H9 (cell line): ENCODE measurements at regions not wholly inside any gene's neighbourhood (a gene's known extent, or its start where the extent isn't known, plus 50 kb on each side); places are given as distances from the start of the nearest gene placed in this dataset.

Source experiments
- DNase-seq: peaks from one replicate; pipeline ENCODE4 v3.0.0-alpha.2; 2017
- H2AFZ ChIP-seq: one replicate; pipeline ENCODE4 v1.6.1; 2013; ENCODE audit warnings: mild to moderate bottlenecking, low read length, control low read depth, moderate library complexity
- H2AK5ac ChIP-seq: 2 replicates; pipeline ENCODE4 v1.6.1; 2013; ENCODE audit warnings: low read length, control low read depth, mixed read lengths; ENCODE audit not compliant: insufficient read length
- H2BK120ac ChIP-seq: one replicate; pipeline ENCODE4 v1.6.1; 2013; ENCODE audit warnings: low read depth, mild to moderate bottlenecking, low read length, control low read depth, inconsistent platforms; ENCODE audit not compliant: poor library complexity, severe bottlenecking
- H2BK12ac ChIP-seq: 2 replicates; pipeline ENCODE4 v1.6.1; 2013; ENCODE audit warnings: low read length, control low read depth, mixed read lengths, low read depth; ENCODE audit not compliant: insufficient read length
- H2BK15ac ChIP-seq: 2 replicates; pipeline ENCODE4 v1.6.1; 2013; ENCODE audit warnings: low read depth, low read length, control low read depth
- H2BK20ac ChIP-seq: one replicate; pipeline ENCODE4 v1.6.1; 2013; ENCODE audit warnings: low read depth, mild to moderate bottlenecking, low read length, control low read depth, inconsistent platforms; ENCODE audit not compliant: poor library complexity, severe bottlenecking
- H2BK5ac ChIP-seq: 2 replicates; pipeline ENCODE4 v1.6.1; 2013; ENCODE audit warnings: low read length, control low read depth, mixed read lengths; ENCODE audit not compliant: insufficient read length
- H3K14ac ChIP-seq: 2 replicates; pipeline ENCODE4 v1.6.1; 2013; ENCODE audit warnings: low read length, control low read depth; ENCODE audit not compliant: insufficient read depth
- H3K18ac ChIP-seq: 2 replicates; pipeline ENCODE4 v1.6.1; 2013; ENCODE audit warnings: low read depth, mild to moderate bottlenecking, mixed read lengths, low read length, control low read depth; ENCODE audit not compliant: insufficient read length
- H3K23ac ChIP-seq: 2 replicates; pipeline ENCODE4 v1.6.1; 2013; ENCODE audit warnings: low read length, control low read depth, mixed read lengths, low read depth; ENCODE audit not compliant: insufficient read length
- H3K23me2 ChIP-seq: 2 replicates; pipeline ENCODE4 v1.6.1; 2013; ENCODE audit warnings: low read depth, mild to moderate bottlenecking, mixed read lengths, low read length, control low read depth; ENCODE audit not compliant: insufficient read length, poor library complexity, severe bottlenecking
- H3K27ac ChIP-seq: 2 replicates; pipeline ENCODE4 v1.5.1; 2013; ENCODE audit warnings: low read length, control low read depth, mixed read lengths, low read depth; ENCODE audit not compliant: insufficient read length
- H3K27me3 ChIP-seq: 2 replicates; pipeline ENCODE4 v1.6.1; 2013; ENCODE audit warnings: low read length, control low read depth, inconsistent platforms; ENCODE audit not compliant: insufficient read depth
- H3K4ac ChIP-seq: 2 replicates; pipeline ENCODE4 v1.6.1; 2013; ENCODE audit warnings: low read depth, mild to moderate bottlenecking, control low read depth, inconsistent platforms, low read length, moderate library complexity
- H3K4me1 ChIP-seq: 2 replicates; pipeline ENCODE4 v1.6.1; 2013; ENCODE audit warnings: low read length, control low read depth, inconsistent platforms; ENCODE audit not compliant: insufficient read depth
- H3K4me2 ChIP-seq: 2 replicates; pipeline ENCODE4 v1.6.1; 2013; ENCODE audit warnings: low read length, control low read depth, mixed read lengths; ENCODE audit not compliant: insufficient read length, insufficient read depth
- H3K56ac ChIP-seq: 2 replicates; pipeline ENCODE4 v1.6.1; 2013; ENCODE audit warnings: low read depth, mild to moderate bottlenecking, mixed read lengths, low read length, control low read depth; ENCODE audit not compliant: insufficient read length
- H3K79me1 ChIP-seq: 2 replicates; pipeline ENCODE4 v1.6.1; 2013; ENCODE audit warnings: low read depth, mild to moderate bottlenecking, moderate library complexity, low read length, control low read depth, inconsistent platforms; ENCODE audit not compliant: insufficient read depth, poor library complexity, severe bottlenecking
- H3K79me2 ChIP-seq: 2 replicates; pipeline ENCODE4 v1.6.1; 2013; ENCODE audit warnings: low read length, control low read depth, inconsistent platforms; ENCODE audit not compliant: insufficient read depth
- H3K9ac ChIP-seq: 2 replicates; pipeline ENCODE4 v1.6.1; 2013; ENCODE audit warnings: low read length, control low read depth, mixed read lengths; ENCODE audit not compliant: insufficient read length; ENCODE audit errors: extremely low read depth
- H3K9me3 ChIP-seq: one replicate; pipeline ENCODE4 v1.6.1; 2013; ENCODE audit warnings: low read depth, low read length, inconsistent platforms; ENCODE audit not compliant: control insufficient read depth
- H3T11ph ChIP-seq: one replicate; pipeline ENCODE4 v1.6.1; 2013; ENCODE audit warnings: mild to moderate bottlenecking, low read length, control low read depth, inconsistent platforms
- H4K20me1 ChIP-seq: one replicate; pipeline ENCODE4 v1.6.1; 2013; ENCODE audit not compliant: control insufficient read depth, insufficient read length, insufficient read depth
- H4K5ac ChIP-seq: 2 replicates; pipeline ENCODE4 v1.6.1; 2013; ENCODE audit warnings: low read depth, mild to moderate bottlenecking, mixed read lengths, low read length, control low read depth; ENCODE audit not compliant: insufficient read length
- H4K8ac ChIP-seq: replicated peaks from 2 replicates; pipeline ENCODE4 v1.6.1; 2013; ENCODE audit warnings: low read length, control low read depth, mixed read lengths, low read depth; ENCODE audit not compliant: insufficient read length
- H4K91ac ChIP-seq: 2 replicates; pipeline ENCODE4 v1.6.1; 2013; ENCODE audit warnings: low read depth, mild to moderate bottlenecking, moderate library complexity, mixed read lengths, low read length, control low read depth; ENCODE audit not compliant: insufficient read length
- H3K27ac Mint-ChIP-seq, 3 experiments: 2 replicates in 2 of 3; 3 replicates in 1 of 3; pipeline ENCODE4 v1.8.0; 2020 to 2021; ENCODE audit warnings: mixed read lengths in 3 of 3, mild to moderate bottlenecking in 1 of 3, moderate library complexity in 1 of 3
- H3K27me3 Mint-ChIP-seq: 2 replicates; pipeline ENCODE4 v1.8.0; 2021; ENCODE audit warnings: low read depth, mild to moderate bottlenecking, moderate library complexity, mixed read lengths
- H3K36me3 Mint-ChIP-seq, 3 experiments: 2 replicates in 2 of 3; 3 replicates in 1 of 3; pipeline ENCODE4 v1.8.0; 2020 to 2021; ENCODE audit warnings: low read depth in 3 of 3, mixed read lengths in 3 of 3; ENCODE audit not compliant: insufficient read depth in 1 of 3
- H3K4me1 Mint-ChIP-seq, 2 experiments: 2 replicates each; pipeline ENCODE4 v1.8.0; 2020; ENCODE audit warnings: mixed read lengths in 2 of 2
- H3K4me3 Mint-ChIP-seq, 2 experiments: 2 replicates in 1 of 2; 3 replicates in 1 of 2; pipeline ENCODE4 v1.8.0; 2020 to 2021; ENCODE audit warnings: mild to moderate bottlenecking in 2 of 2, mixed read lengths in 2 of 2, moderate library complexity in 1 of 2
- H3K9me3 Mint-ChIP-seq, 2 experiments: 2 replicates in 1 of 2; 3 replicates in 1 of 2; pipeline ENCODE4 v1.8.0; 2020; ENCODE audit warnings: mild to moderate bottlenecking in 2 of 2, mixed read lengths in 2 of 2, moderate library complexity in 1 of 2
- TF ChIP-seq, protein P1 (sequence below): fragments of 200-600 bp; sonication (generic); conservative IDR thresholded peaks from 3 replicates; pipeline ENCODE4 v1.8.0; 2021; ENCODE audit warnings: antibody characterized with exemption, mild to moderate bottlenecking

DNA sequence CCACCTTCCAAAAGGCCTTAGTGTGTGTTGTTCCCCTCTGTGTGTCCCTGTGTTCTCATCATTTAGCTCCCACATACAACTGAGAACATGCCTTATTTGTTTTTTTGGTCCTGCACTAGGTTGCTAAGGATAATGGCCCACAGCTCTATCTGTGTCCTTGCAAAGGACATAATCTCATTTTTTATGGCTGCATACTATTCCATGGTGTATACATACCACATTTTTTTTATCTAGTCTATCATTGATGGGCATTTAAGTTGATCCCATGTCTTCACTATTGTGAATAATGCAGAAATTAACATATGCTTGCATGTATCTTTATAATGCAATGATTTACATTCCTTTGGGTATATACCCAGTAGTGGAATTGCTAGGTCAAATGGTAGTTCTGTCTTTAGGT, 645.7 kb downstream of the PDCD6IP start:
- no peaks in the 10 kb centered on the region for H3K23me2 ChIP-seq
- no peak overlapping the region for H2BK15ac ChIP-seq
- no peak overlapping the region for H3K27ac ChIP-seq
- H2BK5ac ChIP-seq = no peak overlapping the region
- H4K91ac ChIP-seq = no peak overlapping the region
- no peak overlapping the region for H2BK120ac ChIP-seq
- H3K36me3 Mint-ChIP-seq = peaks cover 2 to 5% (median 2%) of the 10 kb centered on the region in 3 experiments; a peak in 6 of 7 replicates
- H2AFZ ChIP-seq = no peak overlapping the region
- H3K4me2 ChIP-seq = no peak overlapping the region
- H3K9ac ChIP-seq = no peak overlapping the region
- peaks cover 9 to 21% of the 10 kb centered on the region in 2 experiments for H3K9me3 Mint-ChIP-seq
- H3K18ac ChIP-seq = no peak overlapping the region
- H3K4me1 Mint-ChIP-seq = no peaks in the 10 kb centered on the region
- H4K5ac ChIP-seq = no peak overlapping the region
- H3K27ac Mint-ChIP-seq = no peak overlapping the region
- DNase-seq = no peak
- no peaks in the 10 kb centered on the region for H3K27me3 Mint-ChIP-seq
- no peaks in the 10 kb centered on the region; the same call in 1 of the 2 replicates for H3K27me3 ChIP-seq
- no peak overlapping the region for H2BK12ac ChIP-seq
- no peaks in the 10 kb centered on the region for H3K79me2 ChIP-seq
- H3K14ac ChIP-seq = no peak overlapping the region
- H3K4me1 ChIP-seq = no peaks in the 10 kb centered on the region
- no peak overlapping the region for H3T11ph ChIP-seq
- no peak overlapping the region for H2BK20ac ChIP-seq
- no peak overlapping the region for H4K8ac ChIP-seq
- H3K56ac ChIP-seq = no peak overlapping the region
- no peaks in the 10 kb centered on the region for H3K79me1 ChIP-seq
- H4K20me1 ChIP-seq = no peaks in the 10 kb centered on the region
- H3K4ac ChIP-seq = no peak overlapping the region
- TF ChIP-seq, protein P1, sequence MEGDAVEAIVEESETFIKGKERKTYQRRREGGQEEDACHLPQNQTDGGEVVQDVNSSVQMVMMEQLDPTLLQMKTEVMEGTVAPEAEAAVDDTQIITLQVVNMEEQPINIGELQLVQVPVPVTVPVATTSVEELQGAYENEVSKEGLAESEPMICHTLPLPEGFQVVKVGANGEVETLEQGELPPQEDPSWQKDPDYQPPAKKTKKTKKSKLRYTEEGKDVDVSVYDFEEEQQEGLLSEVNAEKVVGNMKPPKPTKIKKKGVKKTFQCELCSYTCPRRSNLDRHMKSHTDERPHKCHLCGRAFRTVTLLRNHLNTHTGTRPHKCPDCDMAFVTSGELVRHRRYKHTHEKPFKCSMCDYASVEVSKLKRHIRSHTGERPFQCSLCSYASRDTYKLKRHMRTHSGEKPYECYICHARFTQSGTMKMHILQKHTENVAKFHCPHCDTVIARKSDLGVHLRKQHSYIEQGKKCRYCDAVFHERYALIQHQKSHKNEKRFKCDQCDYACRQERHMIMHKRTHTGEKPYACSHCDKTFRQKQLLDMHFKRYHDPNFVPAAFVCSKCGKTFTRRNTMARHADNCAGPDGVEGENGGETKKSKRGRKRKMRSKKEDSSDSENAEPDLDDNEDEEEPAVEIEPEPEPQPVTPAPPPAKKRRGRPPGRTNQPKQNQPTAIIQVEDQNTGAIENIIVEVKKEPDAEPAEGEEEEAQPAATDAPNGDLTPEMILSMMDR = no peak
- H3K4me3 Mint-ChIP-seq = no peak overlapping the region
- no peaks in the 10 kb centered on the region for H3K9me3 ChIP-seq
- H3K23ac ChIP-seq = no peak overlapping the region
- no peak overlapping the region for H2AK5ac ChIP-seq
